ENCODE measurements at regions not wholly inside any gene's neighbourhood (a gene's known extent, or its start where the extent isn't known, plus 50 kb on each side); places are given as distances from the start of the nearest gene placed in this dataset.

- TF ChIP-seq, protein P1, sequence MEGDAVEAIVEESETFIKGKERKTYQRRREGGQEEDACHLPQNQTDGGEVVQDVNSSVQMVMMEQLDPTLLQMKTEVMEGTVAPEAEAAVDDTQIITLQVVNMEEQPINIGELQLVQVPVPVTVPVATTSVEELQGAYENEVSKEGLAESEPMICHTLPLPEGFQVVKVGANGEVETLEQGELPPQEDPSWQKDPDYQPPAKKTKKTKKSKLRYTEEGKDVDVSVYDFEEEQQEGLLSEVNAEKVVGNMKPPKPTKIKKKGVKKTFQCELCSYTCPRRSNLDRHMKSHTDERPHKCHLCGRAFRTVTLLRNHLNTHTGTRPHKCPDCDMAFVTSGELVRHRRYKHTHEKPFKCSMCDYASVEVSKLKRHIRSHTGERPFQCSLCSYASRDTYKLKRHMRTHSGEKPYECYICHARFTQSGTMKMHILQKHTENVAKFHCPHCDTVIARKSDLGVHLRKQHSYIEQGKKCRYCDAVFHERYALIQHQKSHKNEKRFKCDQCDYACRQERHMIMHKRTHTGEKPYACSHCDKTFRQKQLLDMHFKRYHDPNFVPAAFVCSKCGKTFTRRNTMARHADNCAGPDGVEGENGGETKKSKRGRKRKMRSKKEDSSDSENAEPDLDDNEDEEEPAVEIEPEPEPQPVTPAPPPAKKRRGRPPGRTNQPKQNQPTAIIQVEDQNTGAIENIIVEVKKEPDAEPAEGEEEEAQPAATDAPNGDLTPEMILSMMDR (IDR thresholded peaks at IDR 0.05), result no peak
- no peaks in the 10 kb centered on the region for H3K4me1 ChIP-seq (ENCODE audit: control insufficient read depth in 1 of 2, insufficient read depth in 1 of 2, low read depth in 1 of 2, low read length in 1 of 2)
Observed at GRCh38 chr22:27635852-27636251, 165.7 kb downstream of the MN1 start.

DNA sequence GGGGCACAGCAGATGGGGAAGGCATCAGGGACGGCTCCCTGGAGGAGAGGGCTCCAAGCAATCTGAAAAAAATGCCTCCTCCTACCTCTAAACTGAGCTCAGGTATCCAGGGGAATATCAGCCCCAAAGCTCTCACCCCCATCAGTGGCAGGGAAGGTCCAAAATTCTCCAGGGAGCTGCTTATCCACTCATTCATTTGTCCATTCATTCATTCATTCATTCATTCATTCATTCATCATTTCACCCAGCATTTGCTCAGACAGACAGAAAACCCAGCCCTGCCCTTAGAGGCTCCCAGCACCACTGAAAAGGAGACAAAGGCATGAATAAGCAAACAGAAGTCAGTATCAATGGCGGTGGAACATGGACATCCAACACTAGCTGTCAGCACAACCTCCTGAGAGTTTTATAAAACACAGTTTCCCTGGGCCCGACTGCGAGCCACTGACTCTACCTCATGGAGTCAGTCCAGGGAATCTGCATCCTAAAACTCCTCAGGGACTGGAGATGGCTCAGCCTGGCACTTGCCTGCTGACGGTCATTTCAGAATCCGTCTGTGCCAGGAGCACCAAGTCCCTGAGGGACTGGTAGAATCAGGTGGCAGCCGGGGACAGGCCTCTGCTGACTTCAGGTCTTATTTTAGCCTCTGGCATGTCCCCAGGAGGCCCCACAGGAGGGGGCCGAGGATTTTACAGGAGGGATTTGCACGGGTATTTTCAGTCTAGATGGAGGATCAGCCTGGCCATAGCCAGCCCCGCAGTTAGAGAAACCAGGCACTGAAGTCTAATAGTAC, 164.6 kb downstream of the MN1 start:
- Histone ChIP-seq H3K27me3 (peaks cover 16% of the 10 kb centered on the region), H3K4me1 (ENCODE audit: control insufficient read depth in 1 of 2, insufficient read depth in 1 of 2, low read depth in 1 of 2, low read length in 1 of 2) (no peaks in the 10 kb centered on the region), H3K36me3 (no peaks in the 10 kb centered on the region), H3K27ac (no peak overlapping the region), H3K4me3 (ENCODE audit: low read depth in 1 of 2, low read length in 1 of 2) (no peak overlapping the region), H3K9me3 (no peaks in the 10 kb centered on the region)
- TF ChIP-seq, protein P1 (IDR thresholded peaks at IDR 0.05), result no peak

More at GRCh38 chr22:27635852-27636251, 165.7 kb downstream of the MN1 start:
- Histone ChIP-seq H3K27ac (no peak overlapping the region), H3K9me3 (no peaks in the 10 kb centered on the region), H3K4me3 (ENCODE audit: low read depth in 1 of 2, low read length in 1 of 2) (no peak overlapping the region), H3K36me3 (no peaks in the 10 kb centered on the region), H3K27me3 (peaks cover 16% of the 10 kb centered on the region)

GRCh38 chr22:27637604-27638003, 164.0 kb downstream of the MN1 start:
- no peaks in the 10 kb centered on the region for H3K36me3 ChIP-seq
- H3K27me3 ChIP-seq, result peaks cover 11% of the 10 kb centered on the region
- TF ChIP-seq, protein P1 (IDR thresholded peaks at IDR 0.05), result no peak
- H3K27ac ChIP-seq, result no peak overlapping the region
- H3K4me1 ChIP-seq (ENCODE audit: control insufficient read depth in 1 of 2, insufficient read depth in 1 of 2, low read depth in 1 of 2, low read length in 1 of 2), result no peaks in the 10 kb centered on the region
- no peak overlapping the region for H3K4me3 ChIP-seq (ENCODE audit: low read depth in 1 of 2, low read length in 1 of 2)
- no peaks in the 10 kb centered on the region for H3K9me3 ChIP-seq

DNA sequence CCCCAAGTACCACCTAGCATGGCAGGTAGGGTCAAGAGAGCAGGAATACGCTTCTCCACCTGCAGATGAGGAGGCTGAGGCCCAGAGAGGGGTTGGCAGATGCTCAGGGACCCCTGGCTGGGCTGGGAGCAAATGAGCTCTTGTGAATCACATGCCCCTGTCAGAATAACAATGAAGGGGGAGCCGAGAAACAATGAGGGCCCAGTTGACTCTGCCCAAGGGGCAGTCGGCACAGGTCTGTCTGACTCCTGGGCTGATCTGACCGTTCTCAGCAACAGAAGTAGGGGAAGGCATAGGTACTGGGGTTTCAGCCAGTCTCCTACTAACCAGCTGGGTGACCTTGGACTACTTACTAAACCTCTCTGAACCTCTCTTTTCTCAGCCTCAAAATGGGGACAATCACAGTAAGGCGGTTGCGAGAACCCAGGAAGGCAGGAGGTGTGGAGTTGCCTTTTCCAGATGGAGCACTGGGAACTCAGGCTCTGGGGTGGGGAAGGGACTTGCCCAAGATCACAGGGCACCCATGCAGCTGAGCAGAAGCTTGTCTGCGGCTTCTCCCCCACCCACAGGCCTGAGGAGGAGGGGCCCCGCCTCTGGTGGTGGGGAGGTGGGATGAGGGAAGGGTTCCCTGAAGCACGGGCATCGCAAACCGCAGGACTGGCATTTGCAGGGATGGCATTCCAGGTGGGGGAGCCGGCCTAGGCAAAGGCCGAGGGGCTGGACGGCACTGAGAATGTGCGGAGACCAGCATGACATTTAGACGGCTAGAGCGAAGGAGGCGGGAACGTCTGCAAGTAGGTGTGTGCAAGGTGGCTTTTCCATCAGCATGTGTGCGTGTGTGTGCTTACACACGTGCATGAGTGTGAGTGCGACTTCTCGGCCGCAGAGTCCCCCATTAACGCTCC, 163.0 kb downstream of the MN1 start:
- no peaks in the 10 kb centered on the region for H3K9me3 ChIP-seq
- no peaks in the 10 kb centered on the region for H3K4me1 ChIP-seq (ENCODE audit: control insufficient read depth in 1 of 2, insufficient read depth in 1 of 2, low read depth in 1 of 2, low read length in 1 of 2)
- no peaks in the 10 kb centered on the region for H3K36me3 ChIP-seq
- peaks cover 1% of the 10 kb centered on the region for H3K27me3 ChIP-seq
- no peak overlapping the region for H3K27ac ChIP-seq
- TF ChIP-seq, protein P1 (IDR thresholded peaks at IDR 0.05), result no peak
- no peak overlapping the region for H3K4me3 ChIP-seq (ENCODE audit: low read depth in 1 of 2, low read length in 1 of 2)

DNA sequence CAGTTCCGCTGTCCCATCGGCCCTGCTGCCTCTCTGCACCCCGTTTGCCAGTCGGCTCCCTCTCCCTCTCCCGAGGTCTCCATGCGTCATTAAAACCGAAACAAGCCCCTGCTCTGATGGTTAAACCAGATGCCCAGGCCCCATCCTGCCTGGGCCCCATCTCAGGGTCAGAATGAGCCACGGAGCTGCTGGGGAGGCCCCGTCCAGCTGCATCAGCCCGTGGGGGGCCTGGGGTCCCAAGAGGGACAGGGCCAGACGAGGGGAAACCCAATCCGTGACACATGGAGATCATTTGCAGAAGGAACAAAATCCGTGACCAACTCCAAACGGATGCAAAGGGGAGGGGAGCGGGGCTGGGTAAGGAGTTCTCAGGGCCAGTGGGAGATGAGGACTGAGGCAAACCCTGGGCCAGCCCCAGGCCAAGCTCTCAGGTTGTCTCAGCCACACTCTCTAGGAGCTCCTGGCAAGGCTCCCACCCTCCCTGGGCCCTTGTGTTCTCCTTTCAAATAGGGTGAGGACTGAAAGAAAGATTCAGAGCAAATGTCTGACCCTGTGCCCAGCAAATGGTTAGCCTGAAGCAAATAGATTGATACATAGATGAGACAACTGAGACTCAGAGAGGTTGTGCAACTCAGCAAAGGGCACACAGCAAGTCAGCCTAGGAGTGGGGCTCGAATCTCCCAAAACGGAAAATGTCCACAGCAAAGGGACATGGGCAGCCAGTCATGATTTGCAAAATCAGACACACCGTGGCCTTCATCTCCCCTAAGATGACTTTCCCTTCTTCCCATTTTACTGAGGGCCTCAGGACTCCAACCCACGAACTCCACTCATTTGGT, 162.1 kb downstream of the MN1 start:
- no peak overlapping the region for H3K27ac ChIP-seq
- no peaks in the 10 kb centered on the region for H3K27me3 ChIP-seq
- H3K36me3 ChIP-seq, result no peaks in the 10 kb centered on the region
- no peaks in the 10 kb centered on the region for H3K9me3 ChIP-seq
- H3K4me3 ChIP-seq (ENCODE audit: low read depth in 1 of 2, low read length in 1 of 2), result no peak overlapping the region
- TF ChIP-seq, protein P1 (IDR thresholded peaks at IDR 0.05), result no peak
- H3K4me1 ChIP-seq (ENCODE audit: control insufficient read depth in 1 of 2, insufficient read depth in 1 of 2, low read depth in 1 of 2, low read length in 1 of 2), result no peaks in the 10 kb centered on the region
